Erythroblast (primary cell): ENCODE measurements at regions not wholly inside any gene's neighbourhood (a gene's known extent, or its start where the extent isn't known, plus 50 kb on each side); places are given as distances from the start of the nearest gene placed in this dataset.

Experiments
- DNase-seq, 2 experiments: peaks; one replicate each; lab custom pipeline; 2025; lab: John Stamatoyannopoulos, UW
- GATA1 ChIP-seq: IDR thresholded peaks from 2 replicates; pipeline ENCODE4 v1.6.1; 2011; ENCODE audit warnings: low read depth, mild to moderate bottlenecking, control low read depth, low read length, moderate library complexity
- POLR2A ChIP-seq: IDR thresholded peaks from 2 replicates; pipeline ENCODE4 v1.6.1; 2011; ENCODE audit warnings: mild to moderate bottlenecking, low read length

GRCh38 chr6:105985816-105986632, 100.1 kb upstream of the PRDM1 start:
- peak in 1 of 2 experiments; percentile 7 for DNase-seq
- TF ChIP-seq GATA1 (no peak), POLR2A (no peak)

DNA sequence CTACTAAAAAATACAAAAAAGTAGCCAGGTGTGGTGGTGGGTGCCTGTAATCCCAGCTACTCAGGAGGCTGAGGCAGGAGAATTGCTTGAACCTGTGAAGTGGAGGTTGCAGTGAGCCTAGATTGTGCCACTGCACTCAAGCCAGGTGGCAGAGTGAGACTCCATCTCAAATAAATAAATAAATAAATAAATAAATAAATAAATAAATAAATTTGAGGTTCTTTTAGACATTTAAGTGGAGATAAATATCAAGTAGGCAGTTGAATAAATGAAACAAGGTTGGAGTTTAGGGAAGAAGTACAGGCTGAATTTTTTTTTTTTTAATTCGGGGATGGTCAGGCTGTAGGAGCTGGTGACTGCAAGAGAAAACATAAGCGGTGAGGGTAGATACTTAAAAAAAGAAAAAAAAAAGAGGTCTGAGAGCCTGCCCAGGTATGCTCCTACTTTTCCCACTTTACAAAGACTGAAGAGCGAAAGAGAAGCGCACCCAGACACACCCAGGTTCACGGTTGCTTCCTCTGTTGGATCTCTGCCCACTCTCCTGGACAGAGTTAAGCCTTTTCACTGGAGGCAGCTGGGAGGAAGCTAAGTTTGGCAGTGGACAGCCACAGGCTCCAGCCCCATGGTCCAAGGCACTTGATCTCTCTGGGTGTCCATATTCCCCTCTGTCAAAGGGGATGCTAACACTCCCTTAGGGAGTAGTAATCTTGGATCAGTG, 100.9 kb upstream of the PRDM1 start:
- DNase-seq, result no peak
- TF ChIP-seq POLR2A (no peak), GATA1 (no peak)

- TF ChIP-seq POLR2A (no peak), GATA1 (no peak)
These were observed 102.4 kb upstream of the PRDM1 start for GRCh38 chr6:105983763-105984162.

GRCh38 chr6:105982761-105983540, 103.2 kb upstream of the PRDM1 start:
- DNase-seq, result no peak
- TF ChIP-seq GATA1, result no peak
- TF ChIP-seq POLR2A, result no peak

More at GRCh38 chr6:105983763-105984162, 102.4 kb upstream of the PRDM1 start:
- no peak for DNase-seq

DNA sequence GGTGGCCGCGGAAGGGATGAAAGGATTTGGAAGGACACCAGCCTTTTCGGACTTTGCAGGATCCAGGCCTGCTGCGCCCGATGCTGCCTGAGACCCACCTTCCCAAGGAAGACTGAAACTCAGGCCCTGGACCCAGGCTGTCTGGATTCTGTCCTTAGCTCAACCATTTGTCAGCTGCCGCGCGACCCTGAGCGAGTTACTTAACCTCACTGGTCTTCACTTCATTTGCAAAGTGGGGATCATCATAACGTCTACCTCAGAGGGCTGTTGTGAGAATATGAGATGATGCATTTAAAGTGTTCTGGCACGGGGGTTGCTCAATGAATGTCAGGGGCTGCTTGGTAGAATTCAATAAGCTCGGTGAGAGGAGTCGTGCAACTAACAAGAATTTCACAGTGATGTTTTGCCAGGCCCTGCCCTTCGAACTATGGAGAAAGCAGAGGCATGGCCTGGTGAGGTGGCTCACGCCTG, 104.2 kb upstream of the PRDM1 start:
- no peak for DNase-seq
- no peak for TF ChIP-seq POLR2A
- no peak for TF ChIP-seq GATA1

- TF ChIP-seq POLR2A, result no peak
- DNase-seq, result no peak
These were observed 104.9 kb upstream of the PRDM1 start for GRCh38 chr6:105981002-105981887.

DNA sequence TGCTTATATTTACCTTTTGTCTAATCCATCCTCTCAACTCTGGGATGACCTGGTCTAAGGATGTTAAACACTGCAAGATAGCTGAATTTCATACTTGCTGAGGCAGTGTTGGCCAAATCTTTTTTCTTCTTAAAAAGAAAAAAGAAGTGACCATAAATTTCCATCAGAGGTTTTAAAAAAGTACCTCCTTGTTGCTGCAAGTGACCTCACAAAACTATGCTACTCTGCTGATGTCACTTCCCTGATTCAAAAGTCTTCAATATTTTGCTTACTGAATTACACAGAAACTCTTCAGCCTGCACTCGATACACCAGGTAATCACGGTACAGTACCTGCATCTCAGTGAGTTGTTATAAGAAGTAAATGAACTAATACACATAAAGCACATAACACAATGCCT, 107.2 kb upstream of the PRDM1 start:
- no peak for TF ChIP-seq POLR2A
- TF ChIP-seq GATA1, result no peak
- no peak for DNase-seq

DNA sequence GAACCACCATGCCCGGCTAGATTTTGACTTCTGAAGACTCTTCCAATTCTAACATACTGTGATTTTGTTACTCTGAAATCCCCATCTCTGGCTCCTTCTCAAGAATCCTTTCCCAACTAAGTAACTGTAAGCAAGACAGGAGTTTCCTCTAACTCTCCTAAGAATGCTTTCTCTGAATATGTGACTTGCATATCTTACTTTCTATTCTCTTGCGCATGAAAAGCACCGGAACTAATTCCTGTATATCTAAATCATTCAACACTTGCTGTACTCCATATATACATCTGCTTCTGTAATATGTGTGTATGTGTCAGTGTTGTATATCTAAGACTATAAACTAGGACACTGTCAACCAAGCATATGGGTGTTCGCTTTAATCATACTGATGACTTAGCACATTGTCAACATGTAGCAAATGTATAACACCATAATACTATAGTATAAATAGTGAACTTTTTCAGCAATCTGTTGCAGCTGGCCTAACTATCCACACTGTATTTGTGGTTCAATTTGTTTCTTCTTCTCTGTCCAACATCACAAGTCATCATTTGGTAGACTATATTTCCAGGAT, 108.1 kb upstream of the PRDM1 start:
- no peak for DNase-seq
- TF ChIP-seq POLR2A, result no peak
- TF ChIP-seq GATA1, result no peak

GRCh38 chr6:105974986-105975385, 111.2 kb upstream of the PRDM1 start:
- TF ChIP-seq POLR2A (no peak), GATA1 (no peak)
- DNase-seq, result no peak

GRCh38 chr6:105972440-105972839, 113.7 kb upstream of the PRDM1 start:
- TF ChIP-seq GATA1 (no peak), POLR2A (no peak)
- no peak for DNase-seq

- DNase-seq, result no peak
- no peak for TF ChIP-seq POLR2A
- TF ChIP-seq GATA1, result no peak
These were observed 117.4 kb upstream of the PRDM1 start for GRCh38 chr6:105968603-105969333.

DNA sequence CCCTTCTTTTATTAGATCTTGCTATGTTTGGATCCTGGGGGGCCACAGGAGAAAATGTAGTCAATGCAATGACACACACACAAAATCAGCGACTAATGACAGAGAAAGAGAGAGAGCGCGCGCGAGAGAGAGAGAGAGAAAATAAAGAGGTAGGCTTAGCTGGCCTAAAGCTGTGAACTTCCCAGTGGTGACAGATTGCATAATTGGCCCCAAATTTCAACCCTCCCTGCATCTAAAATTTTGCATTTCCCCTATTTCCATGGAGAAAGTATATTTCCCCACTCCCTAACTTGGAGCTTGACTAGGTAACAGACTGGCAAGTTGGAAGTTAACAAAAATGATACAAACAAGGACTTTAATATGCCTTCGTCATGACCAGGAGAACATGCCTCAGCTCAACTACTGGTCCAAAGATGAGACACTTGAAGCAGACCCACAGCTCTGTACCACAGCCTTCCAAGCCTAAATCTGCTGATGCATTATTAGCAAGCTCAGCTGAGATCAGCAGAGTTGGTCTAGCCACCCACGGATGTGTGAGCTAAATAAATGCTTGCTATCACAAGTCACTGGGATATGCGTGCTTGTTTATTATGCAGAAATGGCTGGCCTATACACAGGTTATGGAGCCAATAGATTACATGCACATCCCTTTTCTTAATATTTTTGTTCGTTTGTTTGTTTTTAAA, 118.1 kb upstream of the PRDM1 start:
- no peak for DNase-seq
- TF ChIP-seq GATA1 (no peak), POLR2A (no peak)

DNA sequence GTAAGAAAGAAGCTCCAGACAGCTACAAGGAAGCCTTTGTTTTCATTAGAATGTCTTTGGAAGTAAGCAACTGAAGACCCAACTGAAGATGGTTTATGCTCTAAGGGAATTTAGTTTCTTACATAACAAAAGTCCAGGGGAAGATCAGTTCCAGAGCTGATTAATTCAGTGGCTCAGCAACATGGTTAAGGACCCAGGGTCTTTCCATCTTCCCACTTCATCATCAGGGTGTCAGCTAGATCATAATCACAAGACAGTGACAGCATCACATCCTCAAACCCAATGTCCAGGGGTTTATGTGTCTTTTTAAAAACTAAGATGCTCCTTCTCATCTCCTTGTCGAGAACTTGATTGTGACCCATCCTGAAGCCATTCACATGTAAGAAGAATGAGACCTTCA, 119.7 kb upstream of the PRDM1 start:
- TF ChIP-seq POLR2A (no peak), GATA1 (no peak)
- no peak for DNase-seq
